ENCODE measurements at regions not wholly inside any gene's neighbourhood (a gene's known extent, or its start where the extent isn't known, plus 50 kb on each side); places are given as distances from the start of the nearest gene placed in this dataset.
A peak's percentile ranks its signal among the peaks of the same experiment; 100 is the strongest.

DNA sequence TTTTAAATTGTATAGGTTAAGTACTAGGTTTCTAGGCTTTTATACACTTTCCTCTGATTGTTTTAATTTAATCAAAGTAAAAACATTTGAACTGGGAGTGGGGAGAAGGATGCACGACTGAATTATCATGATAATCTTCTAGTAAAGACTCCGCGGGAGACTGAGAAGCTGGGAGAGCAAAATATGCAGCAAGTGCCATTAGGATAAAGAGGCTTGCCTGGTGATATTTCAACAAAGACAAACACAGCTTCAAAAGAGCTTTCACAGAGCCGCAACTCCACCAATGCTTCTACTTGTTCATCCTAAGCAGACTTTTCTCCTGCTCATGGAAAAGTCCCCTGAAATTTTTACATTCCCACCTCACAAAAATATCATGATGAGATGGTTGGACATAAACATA lies 239.0 kb upstream of the PTBP2 start:
- no peak overlapping the region for H3K4me3 ChIP-seq
- no peak overlapping the region for H3K27ac ChIP-seq

DNA sequence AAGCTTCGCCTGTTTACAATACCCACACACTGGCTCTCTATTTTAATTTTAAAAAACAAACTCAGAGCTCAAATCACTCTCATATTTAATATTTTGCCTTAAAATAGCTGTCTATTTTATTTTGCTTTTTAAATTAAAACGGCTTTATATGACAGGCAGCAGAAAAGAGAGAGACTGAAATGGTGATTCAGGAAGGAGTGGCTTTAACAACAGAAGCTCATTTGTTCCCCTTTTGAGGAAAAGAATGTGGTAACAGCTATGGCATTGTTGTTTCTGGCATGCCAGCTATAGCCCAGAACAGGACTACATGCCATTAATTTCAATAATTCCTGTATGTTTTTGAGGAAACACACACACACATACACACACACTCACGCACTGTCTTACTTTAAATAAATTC lies 234.2 kb upstream of the PTBP2 start:
- H3K4me3 ChIP-seq, result no peak overlapping the region
- H3K27ac ChIP-seq, result peak overlapping the region in 1 of 21 experiments; percentile 54

DNA sequence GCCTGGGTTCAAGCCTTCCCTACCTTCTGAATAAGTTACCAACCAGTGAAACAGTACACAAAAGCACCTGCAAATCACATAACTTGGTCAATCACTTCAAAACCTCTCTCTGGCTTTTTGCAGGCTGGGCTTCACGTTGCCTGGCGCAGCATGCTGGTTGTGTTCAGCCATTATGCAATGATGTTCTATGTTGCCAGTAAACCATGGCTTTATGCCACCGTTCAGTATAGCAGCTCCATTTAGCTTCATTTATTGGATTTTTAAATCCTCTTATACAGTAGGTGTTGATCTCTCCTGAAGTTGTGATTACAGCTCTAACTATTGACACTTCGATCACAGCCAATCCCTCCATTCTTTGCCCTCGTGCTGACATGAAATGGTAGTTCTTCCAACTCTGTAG lies 233.6 kb upstream of the PTBP2 start:
- Histone ChIP-seq H3K4me3 (no peak overlapping the region), H3K27ac (peak overlapping the region in 1 of 21 experiments; percentile 54)

DNA sequence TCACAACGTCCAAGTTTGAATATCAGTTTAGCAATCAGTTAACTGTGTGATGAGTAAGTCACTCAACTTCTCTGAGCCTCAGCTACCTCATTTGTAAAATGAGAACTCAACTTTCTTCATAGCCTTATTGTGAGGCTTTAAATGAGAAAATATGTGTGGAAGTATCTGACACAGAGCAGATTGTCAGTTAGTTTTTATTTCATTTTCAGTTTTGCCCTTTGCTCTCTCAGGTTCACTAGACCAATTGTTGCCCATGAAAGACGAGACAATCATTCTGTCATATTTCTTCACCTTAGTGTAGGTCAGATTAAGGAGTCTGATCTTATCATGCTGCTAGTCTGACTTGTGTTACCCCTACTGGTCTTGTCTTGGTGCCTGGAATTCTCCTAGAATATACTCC lies 232.8 kb upstream of the PTBP2 start:
- no peak overlapping the region for H3K4me3 ChIP-seq
- no peak overlapping the region for H3K27ac ChIP-seq

DNA sequence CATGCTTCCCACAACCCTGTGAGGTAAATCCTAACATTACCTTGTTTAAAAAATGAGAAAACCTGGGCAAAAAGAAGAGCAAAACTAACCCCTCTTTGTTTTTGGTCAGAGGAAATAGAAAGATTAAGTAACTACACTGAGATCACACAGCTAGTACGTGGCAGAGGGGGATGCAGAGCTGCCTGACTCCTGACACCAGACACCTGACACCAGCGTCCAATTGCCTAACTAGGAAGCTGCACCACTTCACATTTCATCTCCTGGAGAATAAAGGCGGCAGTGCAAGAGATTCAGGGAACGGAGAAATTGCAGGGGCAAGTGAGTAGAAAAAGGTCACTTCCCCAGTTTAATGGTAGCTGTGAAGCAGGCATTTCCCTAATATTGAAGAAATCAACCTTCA lies 229.3 kb upstream of the PTBP2 start:
- Histone ChIP-seq H3K27ac (no peak overlapping the region), H3K4me3 (no peak overlapping the region)

DNA sequence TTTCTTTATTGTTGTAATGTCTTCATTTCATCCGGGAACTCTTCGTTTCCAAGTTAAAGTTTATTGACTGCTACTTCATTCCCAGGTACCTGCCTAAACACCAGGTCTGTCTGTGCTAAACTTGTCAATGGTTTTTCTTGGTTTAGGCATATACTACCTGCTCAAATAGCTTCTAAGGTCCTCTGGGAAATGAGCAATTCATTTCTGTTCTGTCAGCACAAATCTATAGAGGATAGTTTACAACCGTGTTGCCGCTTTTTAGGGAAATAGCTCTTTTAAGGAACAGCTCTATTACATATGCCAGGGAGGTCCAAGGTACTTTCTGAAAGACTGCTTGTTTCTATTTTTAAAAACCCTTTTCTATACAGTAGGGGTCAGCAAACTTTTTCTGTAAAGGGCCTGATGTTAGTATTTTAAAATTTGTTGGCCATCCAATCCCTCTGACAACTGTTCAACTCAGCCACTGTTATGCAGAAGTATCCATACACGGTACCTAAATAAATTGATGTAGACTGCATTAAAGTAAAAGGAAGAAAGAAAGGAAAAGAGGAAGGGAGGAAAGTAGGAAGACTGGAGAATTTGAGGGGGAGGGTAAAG lies 222.7 kb upstream of the PTBP2 start:
- H3K27ac ChIP-seq, result no peak overlapping the region
- H3K4me3 ChIP-seq, result no peak overlapping the region

DNA sequence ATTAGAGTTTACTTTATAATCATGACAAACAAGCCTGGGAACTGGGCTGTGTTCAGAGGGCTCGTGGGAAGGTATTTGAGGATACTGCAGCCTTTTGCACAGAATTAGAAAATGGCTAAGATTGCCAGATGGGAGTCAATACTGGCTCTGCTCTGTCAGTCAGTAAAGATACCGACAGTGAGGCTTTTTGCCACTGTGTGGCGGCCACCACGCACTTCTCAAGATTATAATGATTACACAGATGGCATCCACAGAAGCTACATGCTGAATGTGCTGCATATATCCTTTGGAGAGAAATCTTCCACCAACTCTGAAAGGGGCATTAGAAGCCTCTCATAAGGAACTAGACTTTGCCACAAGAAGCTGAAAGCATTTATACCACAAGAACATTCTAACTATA lies 213.4 kb upstream of the PTBP2 start:
- no peak overlapping the region for H3K4me3 ChIP-seq
- no peak overlapping the region for H3K27ac ChIP-seq

DNA sequence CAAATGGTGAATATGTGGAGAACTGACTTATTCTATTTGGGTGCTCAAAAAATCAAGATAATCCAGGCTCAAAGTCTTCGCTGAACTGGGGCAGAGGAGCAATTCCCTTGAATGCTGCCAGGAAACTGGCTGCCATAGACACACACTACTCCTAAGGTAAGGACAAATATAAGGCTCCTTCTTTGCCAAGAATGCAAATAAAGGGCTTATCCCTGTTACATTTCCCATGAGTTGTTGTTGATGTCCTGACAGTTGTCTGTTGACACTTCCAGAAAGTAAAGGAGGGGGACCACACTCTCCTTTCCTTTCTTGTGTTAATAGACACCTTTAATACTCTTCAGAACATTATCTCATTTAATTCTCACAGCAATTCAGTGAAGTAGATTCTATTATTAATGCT lies 212.2 kb upstream of the PTBP2 start:
- H3K27ac ChIP-seq, result no peak overlapping the region
- H3K4me3 ChIP-seq, result no peak overlapping the region

DNA sequence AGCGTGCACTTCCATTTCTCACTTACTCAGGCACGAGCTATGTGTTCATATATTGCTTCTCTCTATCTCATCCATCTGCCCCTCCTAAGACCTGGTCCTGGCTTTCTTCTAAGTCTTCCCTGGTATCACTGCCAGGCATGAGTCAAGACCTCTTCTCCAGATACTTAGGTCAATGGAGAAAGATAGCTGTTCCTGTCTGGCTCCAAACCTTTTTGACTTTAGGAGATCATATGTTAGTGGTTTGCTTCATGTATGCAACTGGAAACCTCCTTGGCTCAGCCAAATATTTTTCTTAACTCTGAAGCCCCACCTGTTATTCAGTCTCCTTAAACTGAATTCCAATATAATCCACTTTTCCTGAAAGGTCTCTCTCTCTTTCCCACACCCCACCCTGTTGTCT lies 211.6 kb upstream of the PTBP2 start:
- H3K27ac ChIP-seq, result no peak overlapping the region
- H3K4me3 ChIP-seq, result no peak overlapping the region

DNA sequence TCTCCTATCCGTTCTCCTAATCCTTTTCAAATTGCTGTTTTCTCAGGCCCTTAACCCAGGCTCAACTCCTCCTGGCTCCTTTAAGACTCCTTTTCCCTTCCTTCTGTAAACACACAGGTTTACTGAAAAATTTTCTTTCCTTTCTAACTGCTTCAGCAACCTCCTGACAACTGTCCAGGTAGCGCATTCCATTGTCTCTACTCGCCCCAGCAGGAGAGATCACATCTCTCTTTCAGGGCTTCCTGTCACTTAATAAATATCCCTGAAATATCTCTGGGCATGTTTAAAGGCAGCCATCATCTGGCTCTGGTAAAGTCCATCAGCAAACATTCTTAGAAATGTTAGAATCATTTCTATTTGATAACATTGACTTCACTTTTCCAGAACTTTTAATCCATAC lies 211.2 kb upstream of the PTBP2 start:
- no peak overlapping the region for H3K4me3 ChIP-seq
- H3K27ac ChIP-seq, result no peak overlapping the region

DNA sequence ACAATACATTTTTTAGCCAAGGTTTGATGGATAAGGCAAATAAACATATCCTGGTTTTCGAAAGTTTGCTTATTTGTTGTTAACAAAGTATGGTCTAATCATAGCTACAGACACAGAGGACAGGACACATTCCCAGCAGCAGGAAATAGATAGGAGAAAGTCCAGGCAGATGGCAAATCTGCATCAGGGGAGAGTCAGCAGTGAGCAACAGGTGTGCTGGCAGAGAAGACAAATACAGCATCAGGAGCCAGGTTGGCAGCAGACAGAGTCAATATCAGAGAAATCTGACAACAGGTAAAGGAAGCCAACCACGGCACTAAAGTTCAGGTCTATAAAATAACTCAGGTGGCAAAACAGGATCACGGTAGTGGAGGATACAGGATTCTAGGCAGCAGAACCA lies 210.7 kb upstream of the PTBP2 start:
- no peak overlapping the region for H3K27ac ChIP-seq

DNA sequence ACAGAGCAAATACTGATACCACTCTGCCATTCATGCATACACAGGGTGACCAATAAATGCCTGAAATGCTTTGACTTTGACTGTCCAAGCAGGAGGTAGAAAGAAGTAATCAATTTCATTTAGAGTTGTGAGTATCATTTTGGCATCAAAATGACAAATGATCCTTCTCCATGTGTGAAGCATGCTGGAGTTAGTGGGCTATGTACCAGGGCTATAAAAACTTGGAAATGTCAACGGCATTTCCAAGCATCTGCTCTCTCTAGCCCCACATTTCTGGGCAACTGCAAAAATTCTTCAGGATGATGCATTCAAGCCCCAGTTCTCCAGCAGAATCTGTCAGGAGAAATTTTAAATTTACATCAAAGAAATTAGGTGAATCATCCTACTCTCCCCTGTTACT lies 208.4 kb upstream of the PTBP2 start:
- H3K4me3 ChIP-seq, result no peak overlapping the region
- no peak overlapping the region for H3K27ac ChIP-seq

More for the DNA sequence above, 210.7 kb upstream of the PTBP2 start:
- H3K4me3 ChIP-seq, result no peak overlapping the region

DNA sequence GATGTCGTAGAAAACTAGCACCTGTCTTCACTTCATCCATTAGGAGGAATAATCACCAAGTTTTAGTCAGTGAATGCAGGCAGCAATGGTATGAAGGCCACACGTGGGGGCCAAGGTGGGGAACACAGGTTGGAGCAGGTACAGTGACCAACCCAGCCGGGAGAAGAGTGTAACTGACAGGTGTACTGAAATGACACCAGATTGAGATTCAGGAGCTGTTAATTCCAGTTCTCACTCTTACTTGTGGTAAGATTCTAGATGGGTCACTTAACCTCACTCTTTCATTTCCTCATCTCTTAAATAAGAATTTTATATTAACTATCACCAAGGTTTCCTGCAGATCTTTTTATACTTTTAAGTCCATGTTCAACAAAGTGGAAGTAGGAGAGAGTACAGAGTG lies 206.2 kb upstream of the PTBP2 start:
- Histone ChIP-seq H3K4me3 (no peak overlapping the region), H3K27ac (no peak overlapping the region)

DNA sequence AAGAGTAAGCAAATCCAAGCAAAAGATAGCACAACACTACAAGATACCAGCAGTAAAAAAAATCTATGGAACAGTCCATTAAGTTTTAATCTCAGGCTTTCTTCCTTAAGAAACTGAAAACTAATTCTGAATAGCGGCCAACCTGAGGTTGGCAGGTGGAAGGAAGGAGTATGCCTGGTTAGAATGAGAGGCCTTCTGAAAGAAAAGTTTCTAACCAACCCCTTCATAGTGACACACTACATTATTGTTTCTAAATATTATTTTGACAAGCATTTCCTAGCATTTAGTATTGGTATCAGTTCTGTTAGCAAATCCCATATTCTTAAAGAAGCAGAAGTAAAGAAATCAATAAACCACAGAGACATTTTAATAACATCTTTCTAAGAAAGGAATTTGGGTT lies 205.7 kb upstream of the PTBP2 start:
- H3K27ac ChIP-seq, result no peak overlapping the region
- H3K4me3 ChIP-seq, result no peak overlapping the region

DNA sequence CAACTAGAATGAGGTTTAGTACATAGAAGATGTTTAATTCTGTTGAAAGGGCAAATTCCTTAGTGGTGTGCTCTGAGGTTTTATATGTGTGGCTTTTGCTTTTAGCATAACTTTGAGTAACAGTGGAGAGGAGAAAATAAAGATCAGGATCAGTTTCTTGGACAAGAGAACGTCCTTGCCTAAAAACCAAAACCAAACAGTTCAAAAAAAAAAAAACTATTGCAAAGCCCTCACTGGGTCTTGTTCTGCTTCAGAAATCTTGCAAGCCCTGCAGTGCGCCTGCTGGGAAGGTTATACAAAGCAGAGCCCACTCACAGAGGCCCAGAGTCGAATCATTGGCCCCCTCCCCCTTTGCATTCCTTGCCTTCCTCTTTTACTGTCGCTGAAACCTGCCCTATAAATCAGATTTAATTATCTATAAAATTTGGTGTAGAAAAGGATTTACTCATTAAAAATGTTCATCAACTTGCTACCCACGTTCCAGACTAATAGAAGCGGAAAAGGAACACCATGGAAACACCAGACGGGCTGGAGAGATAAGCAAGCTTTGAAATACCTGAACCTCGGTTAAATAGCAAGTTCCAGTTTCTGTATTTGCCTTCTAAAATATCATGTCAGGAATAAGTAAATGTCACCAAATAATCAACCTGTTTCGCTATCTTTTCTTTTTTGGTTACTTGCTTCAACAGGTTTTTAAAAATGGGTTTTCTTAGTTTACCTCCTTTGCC lies 201.6 kb upstream of the PTBP2 start:
- H3K27ac ChIP-seq, result peak overlapping the region in 4 of 21 experiments; percentile 15 to 55 (median 20)
- no peak overlapping the region for H3K4me3 ChIP-seq

DNA sequence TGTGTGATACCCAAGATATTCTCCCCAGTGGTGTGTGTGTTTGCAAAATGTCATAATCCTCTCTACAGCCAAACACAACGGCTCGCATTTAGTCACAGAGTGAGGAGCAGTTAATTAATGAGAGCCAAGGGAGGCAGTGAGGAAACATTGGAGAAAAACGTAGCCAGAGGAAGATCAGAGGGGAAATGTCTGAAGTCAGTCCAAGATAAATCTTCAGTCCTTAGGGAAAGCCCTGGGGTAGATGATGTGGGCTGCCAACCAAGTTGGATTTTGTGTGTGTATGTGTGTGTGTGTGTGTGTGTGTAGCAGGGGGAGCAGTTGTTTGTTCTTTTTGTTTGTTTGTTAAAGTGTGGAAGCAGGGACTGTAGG lies 201.0 kb upstream of the PTBP2 start:
- Histone ChIP-seq H3K27ac (peak overlapping the region in 7 of 21 experiments; percentile 4 to 73 (median 55)), H3K4me3 (no peak overlapping the region)

DNA sequence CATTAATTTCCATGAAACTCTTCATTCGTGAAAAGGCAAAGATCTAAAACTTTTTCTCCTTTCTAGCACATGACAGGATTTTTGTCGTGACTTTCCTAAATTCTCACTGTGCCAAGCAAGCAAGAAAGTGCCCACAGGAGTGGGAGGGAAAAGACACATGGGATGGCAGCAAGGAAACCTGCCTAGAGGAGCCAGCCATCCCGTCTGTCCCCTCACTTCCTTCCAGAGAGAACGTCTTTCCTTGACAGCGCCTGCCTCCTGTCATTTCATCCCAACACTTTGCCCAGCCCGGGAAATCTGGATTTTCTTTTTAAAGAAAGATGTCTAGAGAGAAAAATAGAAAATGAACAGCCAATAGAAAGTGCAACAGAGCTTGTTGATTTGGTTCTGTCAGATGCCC lies 200.6 kb upstream of the PTBP2 start:
- H3K27ac ChIP-seq, result peak overlapping the region in 8 of 21 experiments; percentile 4 to 73 (median 48)
- H3K4me3 ChIP-seq, result no peak overlapping the region

DNA sequence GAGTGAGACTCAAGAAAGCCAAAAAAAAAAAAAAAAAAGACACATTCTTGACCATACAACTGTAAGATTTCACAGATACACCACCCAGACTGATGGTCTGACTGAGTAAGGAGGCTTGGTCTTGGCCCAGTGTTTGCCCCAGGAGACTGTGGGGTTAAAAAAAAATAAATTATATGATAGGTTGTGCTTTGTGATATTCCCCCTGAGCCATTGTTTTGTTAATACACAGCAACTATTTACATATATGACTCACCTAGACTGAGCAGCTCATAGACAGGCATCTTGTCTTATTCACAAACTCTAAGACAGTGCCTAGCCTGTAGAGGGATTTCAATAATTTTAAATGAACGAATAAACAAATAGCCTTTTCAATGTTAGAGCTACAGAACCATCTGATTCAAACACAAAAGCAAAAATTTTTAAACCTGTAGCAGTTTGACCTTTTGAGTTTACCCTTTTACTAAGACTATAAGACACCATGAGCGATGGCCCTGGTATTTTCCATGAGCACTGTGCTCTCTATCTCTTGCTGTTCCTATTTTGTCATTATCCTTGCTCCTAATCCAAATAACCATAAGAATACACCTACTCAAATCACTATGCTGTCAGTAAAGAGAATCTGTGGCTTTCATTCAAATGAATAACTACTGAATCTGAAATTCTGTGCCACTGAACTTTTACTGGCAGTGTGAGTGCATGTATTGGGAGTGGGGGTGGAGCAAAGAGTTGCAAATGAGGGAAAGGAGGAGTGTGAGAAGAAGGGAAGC lies 199.4 kb upstream of the PTBP2 start:
- no peak overlapping the region for H3K4me3 ChIP-seq
- no peak overlapping the region for H3K27ac ChIP-seq

DNA sequence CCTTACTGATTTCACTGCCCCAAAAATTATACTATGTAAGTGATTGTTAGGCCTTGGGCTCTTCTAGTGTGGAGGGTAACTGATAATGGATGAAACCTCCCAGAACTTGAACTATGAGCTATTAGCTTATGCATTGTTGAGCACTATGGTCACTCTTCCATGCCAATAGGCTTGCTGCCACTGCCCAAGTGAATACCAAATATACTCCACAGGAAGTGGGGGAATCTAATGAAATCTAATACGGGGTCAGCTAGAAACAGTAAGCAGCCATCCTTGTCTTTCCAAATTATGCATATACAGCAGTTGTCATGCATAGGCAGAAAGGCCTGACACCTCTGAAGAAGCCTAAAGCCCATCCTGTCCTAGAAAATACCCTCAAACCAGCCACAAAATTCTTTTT lies 198.7 kb upstream of the PTBP2 start:
- Histone ChIP-seq H3K4me3 (no peak overlapping the region), H3K27ac (no peak overlapping the region)

DNA sequence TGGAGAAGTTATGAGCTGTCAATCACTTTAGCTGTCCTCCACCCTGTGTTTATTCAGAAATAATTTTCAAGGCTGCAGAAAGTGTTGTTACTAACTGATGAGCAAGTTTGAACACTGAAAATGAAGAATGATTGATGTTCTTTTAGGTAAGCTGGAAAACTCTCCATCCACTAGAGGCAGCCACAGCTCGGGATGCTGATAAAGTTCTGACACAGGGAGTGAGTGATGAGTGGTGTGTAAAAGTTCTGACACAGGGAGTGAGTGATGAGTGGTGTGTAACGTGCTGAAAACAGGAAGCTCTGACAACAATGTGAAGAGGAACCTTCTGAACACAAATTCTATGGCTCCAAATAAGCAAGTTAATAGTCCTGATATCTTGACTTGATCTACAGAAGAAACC lies 197.5 kb upstream of the PTBP2 start:
- peak overlapping the region in 1 of 21 experiments; percentile 42 for H3K27ac ChIP-seq
- H3K4me3 ChIP-seq, result no peak overlapping the region

Data from skin epidermis (tissue), 12 donors.